ENCODE measurements at regions not wholly inside any gene's neighbourhood (a gene's known extent, or its start where the extent isn't known, plus 50 kb on each side); places are given as distances from the start of the nearest gene placed in this dataset.
"Not testable (repeated sequence)": the region's sequence is repeated elsewhere in the genome, so short reads cannot be mapped to it uniquely, and the experiment has no call there.

DNA sequence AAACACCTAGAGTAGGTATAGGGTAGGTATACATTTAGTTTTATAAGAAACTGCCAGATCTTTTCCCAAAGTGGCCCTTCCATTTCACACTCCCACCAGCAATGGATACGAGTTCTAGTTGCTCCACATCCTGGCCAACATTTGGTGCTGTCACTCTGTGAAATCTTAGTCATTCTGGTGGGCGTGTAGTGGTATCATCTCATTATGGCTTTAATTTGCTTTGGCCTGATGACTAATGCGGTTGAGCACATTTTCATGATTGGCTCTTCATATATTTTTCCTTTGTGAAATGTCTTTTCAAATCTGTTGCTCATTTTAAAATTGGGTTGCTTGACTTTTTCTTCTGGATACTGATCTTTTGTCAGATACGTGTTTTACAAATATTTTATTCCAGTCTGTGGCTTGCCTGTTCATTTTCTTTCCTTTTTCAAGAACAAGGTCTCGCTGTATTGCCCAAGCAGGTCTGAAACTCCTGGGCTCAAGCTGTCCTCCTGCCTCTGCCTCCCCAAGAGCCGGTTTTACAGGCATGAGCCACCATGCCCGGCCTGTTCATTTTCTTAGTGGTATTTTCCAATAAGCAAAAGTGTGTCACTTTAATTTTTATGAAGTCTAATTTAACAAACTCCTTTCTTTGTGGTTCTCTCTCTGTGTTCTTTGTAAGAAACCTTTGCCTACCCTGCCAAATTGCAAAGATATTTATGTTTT lies 192.4 kb downstream of the SEC14L1 start:
- no peaks in the 10 kb centered on the region for H3K4me1 ChIP-seq (ENCODE audit: control insufficient read depth, low read depth, low read length)
- H3K4ac ChIP-seq (ENCODE audit: low read depth, low read length) = no peak overlapping the region
- H3K4me2 ChIP-seq (ENCODE audit: low read length) = no peak overlapping the region
- no peak overlapping the region for H2AK5ac ChIP-seq (ENCODE audit: low read length)
- no peak overlapping the region for H3K23ac ChIP-seq (ENCODE audit: low read length)
- H3K79me1 ChIP-seq (ENCODE audit: low read length) = no peaks in the 10 kb centered on the region
- no peaks in the 10 kb centered on the region for H3K36me3 ChIP-seq (ENCODE audit: control insufficient read depth, insufficient read depth, low read length)
- H3K27me3 ChIP-seq (ENCODE audit: insufficient read depth, low read length, poor library complexity) = no peaks in the 10 kb centered on the region
- no CpG with 5 or more reads among the region's 7 CpGs for WGBS (ENCODE audit: extremely low coverage, insufficient coverage, low lambda C conversion rate)
- H3K18ac ChIP-seq (ENCODE audit: low read length) = no peak overlapping the region
- no peak overlapping the region for H2BK5ac ChIP-seq (ENCODE audit: low read length)
- H3K9ac ChIP-seq (ENCODE audit: low read length) = no peak overlapping the region
- H3K56ac ChIP-seq (ENCODE audit: low read length) = no peak overlapping the region
- H3K79me2 ChIP-seq (ENCODE audit: control insufficient read depth, insufficient read depth, low read length) = no peaks in the 10 kb centered on the region
- no peak for DNase-seq
- H2BK15ac ChIP-seq (replicated peaks; ENCODE audit: low read depth) = no peak overlapping the region
- no peak overlapping the region for H3K27ac ChIP-seq (ENCODE audit: low read depth, low read length)
- no peak overlapping the region for H3K4me3 ChIP-seq (ENCODE audit: low read length)
- no peak overlapping the region for H4K5ac ChIP-seq (ENCODE audit: low read length)
- H4K8ac ChIP-seq (ENCODE audit: low read depth, low read length) = no peak overlapping the region
- H2BK120ac ChIP-seq (ENCODE audit: low read depth, low read length) = no peak overlapping the region

GRCh38 chr17:77337150-77337549 lies 196.4 kb downstream of the SEC14L1 start:
- H2BK15ac ChIP-seq (replicated peaks; ENCODE audit: low read depth) = no peak overlapping the region
- H3K9ac ChIP-seq (ENCODE audit: low read length) = no peak overlapping the region
- no peak overlapping the region for H3K56ac ChIP-seq (ENCODE audit: low read length)
- H3K27ac ChIP-seq (ENCODE audit: low read depth, low read length) = no peak overlapping the region
- no peak overlapping the region for H3K23ac ChIP-seq (ENCODE audit: low read length)
- H3K79me2 ChIP-seq (ENCODE audit: control insufficient read depth, insufficient read depth, low read length) = no peaks in the 10 kb centered on the region
- no peak overlapping the region for H3K4me2 ChIP-seq (ENCODE audit: low read length)
- H3K36me3 ChIP-seq (ENCODE audit: control insufficient read depth, insufficient read depth, low read length) = no peaks in the 10 kb centered on the region
- H3K4me3 ChIP-seq (ENCODE audit: low read length) = no peak overlapping the region
- no peaks in the 10 kb centered on the region for H3K27me3 ChIP-seq (ENCODE audit: insufficient read depth, low read length, poor library complexity)
- H4K8ac ChIP-seq (ENCODE audit: low read depth, low read length) = no peak overlapping the region
- H3K79me1 ChIP-seq (ENCODE audit: low read length) = no peaks in the 10 kb centered on the region
- no peak for DNase-seq
- no peak overlapping the region for H3K18ac ChIP-seq (ENCODE audit: low read length)
- no peak overlapping the region for H4K5ac ChIP-seq (ENCODE audit: low read length)
- no peak overlapping the region for H2BK120ac ChIP-seq (ENCODE audit: low read depth, low read length)
- no peaks in the 10 kb centered on the region for H3K4me1 ChIP-seq (ENCODE audit: control insufficient read depth, low read depth, low read length)
- no peak overlapping the region for H3K4ac ChIP-seq (ENCODE audit: low read depth, low read length)
- WGBS (ENCODE audit: extremely low coverage, insufficient coverage, low lambda C conversion rate) = no CpG with 5 or more reads among the region's 2 CpGs
- no peak overlapping the region for H2AK5ac ChIP-seq (ENCODE audit: low read length)
- no peak overlapping the region for H2BK5ac ChIP-seq (ENCODE audit: low read length)

- Histone ChIP-seq H2AK5ac (ENCODE audit: low read length) (no peak overlapping the region), H2BK120ac (ENCODE audit: low read depth, low read length) (no peak overlapping the region), H2BK5ac (ENCODE audit: low read length) (no peak overlapping the region), H3K4me2 (ENCODE audit: low read length) (no peak overlapping the region), H3K4ac (ENCODE audit: low read depth, low read length) (no peak overlapping the region), H4K5ac (ENCODE audit: low read length) (no peak overlapping the region), H3K27me3 (ENCODE audit: insufficient read depth, low read length, poor library complexity) (no peaks in the 10 kb centered on the region), H4K8ac (ENCODE audit: low read depth, low read length) (no peak overlapping the region), H3K23ac (ENCODE audit: low read length) (no peak overlapping the region), H3K56ac (ENCODE audit: low read length) (no peak overlapping the region), H3K9ac (ENCODE audit: low read length) (no peak overlapping the region), H3K79me1 (ENCODE audit: low read length) (peaks cover 1% of the 10 kb centered on the region), H3K27ac (ENCODE audit: low read depth, low read length) (no peak overlapping the region), H3K4me3 (ENCODE audit: low read length) (no peak overlapping the region), H2BK15ac (replicated peaks; ENCODE audit: low read depth) (no peak overlapping the region), H3K79me2 (ENCODE audit: control insufficient read depth, insufficient read depth, low read length) (no peaks in the 10 kb centered on the region), H3K4me1 (ENCODE audit: control insufficient read depth, low read depth, low read length) (no peaks in the 10 kb centered on the region), H3K18ac (ENCODE audit: low read length) (no peak overlapping the region), H3K36me3 (ENCODE audit: control insufficient read depth, insufficient read depth, low read length) (no peaks in the 10 kb centered on the region)
- no peak for DNase-seq
- WGBS (ENCODE audit: extremely low coverage, insufficient coverage, low lambda C conversion rate) = no CpG with 5 or more reads among the region's 10 CpGs
Observed at GRCh38 chr17:77341069-77341541, 200.3 kb downstream of the SEC14L1 start.

DNA sequence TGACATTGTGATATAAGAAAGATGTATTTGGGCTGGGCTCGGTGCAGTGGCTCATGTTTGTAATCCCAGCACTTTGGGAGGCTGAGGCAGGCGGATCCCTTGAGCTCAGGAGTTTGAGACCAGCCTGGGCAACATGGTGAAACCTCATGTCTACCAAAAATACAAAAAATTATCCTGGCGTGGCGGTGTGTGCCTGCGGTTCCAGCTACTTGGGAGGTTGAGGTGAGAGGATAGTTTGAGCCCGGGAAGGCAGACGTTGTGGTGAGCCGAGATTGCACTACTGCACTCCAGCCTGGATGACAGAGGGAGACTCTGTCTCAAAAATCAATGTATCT lies 201.9 kb downstream of the SEC14L1 start:
- not testable (repeated sequence) for H2AK5ac ChIP-seq (ENCODE audit: low read length); H3K79me1 ChIP-seq (ENCODE audit: low read length); H3K4me3 ChIP-seq (ENCODE audit: low read length); H3K23ac ChIP-seq (ENCODE audit: low read length); H3K9ac ChIP-seq (ENCODE audit: low read length); H3K27ac ChIP-seq (ENCODE audit: low read depth, low read length); H3K4me1 ChIP-seq (ENCODE audit: control insufficient read depth, low read depth, low read length); H3K79me2 ChIP-seq (ENCODE audit: control insufficient read depth, insufficient read depth, low read length); H3K4ac ChIP-seq (ENCODE audit: low read depth, low read length); H4K5ac ChIP-seq (ENCODE audit: low read length); H2BK5ac ChIP-seq (ENCODE audit: low read length); H3K56ac ChIP-seq (ENCODE audit: low read length); H3K27me3 ChIP-seq (ENCODE audit: insufficient read depth, low read length, poor library complexity); H3K4me2 ChIP-seq (ENCODE audit: low read length); H2BK15ac ChIP-seq (replicated peaks; ENCODE audit: low read depth); DNase-seq; H2BK120ac ChIP-seq (ENCODE audit: low read depth, low read length); H3K18ac ChIP-seq (ENCODE audit: low read length); H4K8ac ChIP-seq (ENCODE audit: low read depth, low read length); H3K36me3 ChIP-seq (ENCODE audit: control insufficient read depth, insufficient read depth, low read length)
- WGBS (ENCODE audit: extremely low coverage, insufficient coverage, low lambda C conversion rate) = no CpG with 5 or more reads among the region's 8 CpGs

DNA sequence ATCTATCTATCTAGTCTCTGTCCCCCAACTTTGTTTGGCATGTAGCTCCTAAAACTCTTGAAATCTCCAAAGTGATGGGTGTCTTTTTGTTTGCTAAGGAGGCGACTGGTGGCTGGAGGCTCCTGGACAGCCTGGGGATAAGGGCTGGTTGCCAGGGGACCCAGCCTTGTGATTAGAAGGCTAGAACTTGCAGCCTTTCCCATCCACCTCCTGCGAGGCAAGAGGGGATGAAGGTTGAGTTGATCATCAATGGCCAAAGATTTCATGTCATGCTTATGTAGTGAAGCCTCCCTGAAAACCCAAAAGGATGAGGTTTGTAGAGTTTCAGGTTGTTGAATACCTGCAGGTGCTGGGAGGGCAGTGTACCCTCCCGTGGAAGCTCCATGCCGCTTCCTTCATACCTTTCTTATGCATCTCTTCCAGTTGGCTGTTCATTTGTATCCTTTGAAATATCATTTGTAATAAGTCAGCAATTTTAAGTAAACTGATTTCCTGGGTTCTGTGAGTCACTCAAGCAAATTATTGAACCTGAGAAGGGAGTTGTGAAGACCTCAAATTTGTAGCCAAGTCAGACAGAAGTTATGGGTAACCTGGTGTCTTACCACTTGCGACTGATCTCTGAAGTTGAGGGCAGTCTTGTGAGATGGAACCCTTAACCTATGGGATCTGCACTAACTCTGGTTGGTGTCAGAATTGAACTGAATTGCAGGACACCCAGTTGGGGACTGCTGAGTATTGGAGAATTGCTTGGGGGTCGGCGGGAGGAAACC lies 202.4 kb downstream of the SEC14L1 start:
- no peak overlapping the region for H2AK5ac ChIP-seq (ENCODE audit: low read length)
- no peak overlapping the region for H2BK15ac ChIP-seq (replicated peaks; ENCODE audit: low read depth)
- H3K23ac ChIP-seq (ENCODE audit: low read length) = no peak overlapping the region
- H3K4me3 ChIP-seq (ENCODE audit: low read length) = no peak overlapping the region
- peaks cover 1% of the 10 kb centered on the region for H3K79me1 ChIP-seq (ENCODE audit: low read length)
- H2BK120ac ChIP-seq (ENCODE audit: low read depth, low read length) = no peak overlapping the region
- no peaks in the 10 kb centered on the region for H3K79me2 ChIP-seq (ENCODE audit: control insufficient read depth, insufficient read depth, low read length)
- no peaks in the 10 kb centered on the region for H3K36me3 ChIP-seq (ENCODE audit: control insufficient read depth, insufficient read depth, low read length)
- DNase-seq = no peak
- no peaks in the 10 kb centered on the region for H3K4me1 ChIP-seq (ENCODE audit: control insufficient read depth, low read depth, low read length)
- no peak overlapping the region for H4K8ac ChIP-seq (ENCODE audit: low read depth, low read length)
- no peak overlapping the region for H3K27ac ChIP-seq (ENCODE audit: low read depth, low read length)
- H3K4ac ChIP-seq (ENCODE audit: low read depth, low read length) = no peak overlapping the region
- no peak overlapping the region for H3K4me2 ChIP-seq (ENCODE audit: low read length)
- no peak overlapping the region for H3K18ac ChIP-seq (ENCODE audit: low read length)
- no peak overlapping the region for H2BK5ac ChIP-seq (ENCODE audit: low read length)
- H3K9ac ChIP-seq (ENCODE audit: low read length) = no peak overlapping the region
- H4K5ac ChIP-seq (ENCODE audit: low read length) = no peak overlapping the region
- H3K27me3 ChIP-seq (ENCODE audit: insufficient read depth, low read length, poor library complexity) = no peaks in the 10 kb centered on the region
- WGBS (ENCODE audit: extremely low coverage, insufficient coverage, low lambda C conversion rate) = no CpG with 5 or more reads among the region's 7 CpGs
- H3K56ac ChIP-seq (ENCODE audit: low read length) = no peak overlapping the region

Data from mesendoderm (in vitro differentiated cells).